ENCODE measurements at regions not wholly inside any gene's neighbourhood (a gene's known extent, or its start where the extent isn't known, plus 50 kb on each side); places are given as distances from the start of the nearest gene placed in this dataset.
"Not testable (repeated sequence)": the region's sequence is repeated elsewhere in the genome, so short reads cannot be mapped to it uniquely, and the experiment has no call there.

- H3K36me3 ChIP-seq; H3K9me3 ChIP-seq; H3K4me3 ChIP-seq; intact Hi-C loops (cut with DNase I); H3K27me3 ChIP-seq; H3K27ac ChIP-seq; DNase-seq: not testable (repeated sequence)
- WGBS, 2 donors = 83 to 100% methylated on average over 1 of the region's 1 CpG
- peaks cover 0 to 21% (median 0%) of the 10 kb centered on the region in 3 donors for H3K4me1 ChIP-seq
Measured at GRCh38 chr10:45056806-45057205, 56.1 kb downstream of the ZNF22 start.

DNA sequence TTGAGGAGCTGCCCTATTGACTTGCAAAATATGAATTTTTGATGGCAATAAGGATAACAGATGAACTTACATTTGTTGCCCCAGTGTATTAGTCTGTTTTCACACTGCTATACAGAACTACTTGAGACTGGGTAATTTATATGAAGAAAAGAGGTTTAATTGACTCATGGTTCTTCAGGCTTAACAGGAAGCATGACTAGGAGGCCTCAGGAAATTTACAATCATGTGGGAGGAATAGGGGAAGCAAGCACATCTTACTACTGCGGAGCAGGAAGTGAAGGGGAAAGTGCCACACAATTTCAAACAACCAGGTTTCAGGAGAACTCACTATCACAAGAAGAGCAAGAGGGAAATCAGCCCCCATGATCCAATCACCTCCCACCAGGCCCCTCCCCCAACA is 57.9 kb downstream of the ZNF22 start:
- intact Hi-C loops (cut with DNase I) = no loop called here
- 14 to 43% methylated on average over 1 of the region's 1 CpG for WGBS, 2 donors
- no peak for DNase-seq
- TF ChIP-seq CTCF (IDR thresholded peaks at IDR 0.05) (no peak), POLR2A (IDR thresholded peaks at IDR 0.05) (no peak)
- no peak overlapping the region for H3K4me3 ChIP-seq
- peak overlapping the region in 3 of 4 donors; percentile 16 to 51 (median 43) for H3K27ac ChIP-seq
- no peaks in the 10 kb centered on the region for H3K27me3 ChIP-seq
- no peaks in the 10 kb centered on the region for H3K36me3 ChIP-seq
- no peaks in the 10 kb centered on the region for H3K9me3 ChIP-seq
- H3K4me1 ChIP-seq = peaks cover 0 to 39% (median 7%) of the 10 kb centered on the region in 3 donors

- TF ChIP-seq POLR2A (IDR thresholded peaks at IDR 0.05) (no peak), CTCF (IDR thresholded peaks at IDR 0.05) (peak in 1 of 6 experiments; percentile 4)
- no peaks in the 10 kb centered on the region for H3K9me3 ChIP-seq
- WGBS, 2 donors = 39 to 65% methylated on average over 4 of the region's 4 CpGs
- no peaks in the 10 kb centered on the region for H3K36me3 ChIP-seq
- intact Hi-C loops (cut with DNase I) = no loop called here
- H3K27me3 ChIP-seq = no peaks in the 10 kb centered on the region
- H3K4me1 ChIP-seq = peaks cover 0 to 44% (median 11%) of the 10 kb centered on the region in 3 donors
- H3K4me3 ChIP-seq = no peak overlapping the region
- H3K27ac ChIP-seq = peak overlapping the region in 3 of 4 donors; percentile 16 to 51 (median 43)
- DNase-seq = no peak
Measured at GRCh38 chr10:45058992-45059561, 58.4 kb downstream of the ZNF22 start.

DNA sequence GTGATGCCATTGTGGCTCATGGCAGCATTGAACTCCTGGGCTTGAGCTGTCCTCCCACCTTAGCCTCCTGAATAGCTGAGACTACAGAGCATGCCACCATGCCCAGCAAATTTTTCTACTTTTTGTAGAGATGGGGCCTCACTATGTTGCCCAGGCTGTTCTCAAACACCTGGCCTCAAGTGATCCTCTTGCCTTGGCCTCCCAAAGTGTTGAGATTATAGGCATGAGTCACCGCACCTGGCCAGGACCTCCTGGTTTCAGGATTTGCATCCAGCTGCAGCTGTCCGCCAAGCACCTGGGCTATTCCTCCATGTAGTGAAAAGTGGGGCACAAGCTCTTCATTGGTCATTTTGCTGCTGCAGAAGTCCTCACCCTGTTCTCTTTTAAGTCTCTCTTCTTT is 58.9 kb downstream of the ZNF22 start:
- Histone ChIP-seq H3K4me3 (no peak overlapping the region), H3K4me1 (peaks cover 0 to 48% (median 11%) of the 10 kb centered on the region in 3 donors), H3K27ac (peak overlapping the region in 2 of 4 donors; percentile 5 to 51), H3K27me3 (no peaks in the 10 kb centered on the region), H3K9me3 (no peaks in the 10 kb centered on the region), H3K36me3 (no peaks in the 10 kb centered on the region)
- intact Hi-C loops (cut with DNase I) = no loop called here
- 90 to 92% methylated on average over 2 of the region's 2 CpGs for WGBS, 2 donors
- no peak for DNase-seq
- TF ChIP-seq POLR2A (IDR thresholded peaks at IDR 0.05) (no peak), CTCF (IDR thresholded peaks at IDR 0.05) (no peak)

DNA sequence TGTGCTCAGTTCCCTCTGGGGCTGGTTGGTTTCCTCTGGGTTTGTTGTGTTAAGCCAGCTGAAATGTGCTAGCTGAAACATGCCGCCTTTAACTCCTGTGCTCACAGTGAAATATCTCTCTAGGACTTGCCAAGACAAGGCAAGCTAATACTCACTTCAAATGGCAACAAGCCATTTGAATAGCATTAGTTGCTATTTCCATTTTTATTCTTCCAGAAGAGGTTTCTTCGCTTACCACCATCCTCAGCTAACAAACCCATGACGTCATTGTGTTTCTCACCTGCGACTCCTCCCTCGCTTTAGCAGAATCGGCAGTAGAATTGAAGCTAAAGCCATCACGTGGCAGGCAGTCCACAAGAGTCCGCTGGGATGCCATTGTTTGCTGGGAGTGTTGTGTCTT is 61.3 kb downstream of the ZNF22 start:
- peaks cover 0 to 54% (median 11%) of the 10 kb centered on the region in 3 donors for H3K4me1 ChIP-seq
- no peak for DNase-seq
- 30 to 71% methylated on average over 8 of the region's 8 CpGs for whole genome bisulfite sequencing, 2 donors
- H3K9me3 ChIP-seq = no peaks in the 10 kb centered on the region
- H3K36me3 ChIP-seq = no peaks in the 10 kb centered on the region
- H3K27ac ChIP-seq = peak overlapping the region in 3 of 4 donors; percentile 45 to 71 (median 53)
- intact Hi-C loops (cut with DNase I) = no loop called here
- H3K27me3 ChIP-seq = no peaks in the 10 kb centered on the region
- H3K4me3 ChIP-seq = no peak overlapping the region
- TF ChIP-seq CTCF (IDR thresholded peaks at IDR 0.05) = no peak
- TF ChIP-seq POLR2A (IDR thresholded peaks at IDR 0.05) = no peak

Measured in esophagus squamous epithelium (tissue), 5 donors.